ENCODE measurements at regions not wholly inside any gene's neighbourhood (a gene's known extent, or its start where the extent isn't known, plus 50 kb on each side); places are given as distances from the start of the nearest gene placed in this dataset.

- TF ChIP-seq CTCF (IDR thresholded peaks at IDR 0.05) (no peak), EZH2 (IDR thresholded peaks at IDR 0.05; ENCODE audit: borderline replicate concordance, insufficient read depth, low read depth, low read length, poor library complexity, severe bottlenecking) (no peak)
These were observed 311.0 kb upstream of the PRDM1 start for GRCh38 chr6:105775095-105775494.
